Brain microvascular endothelial cell (primary cell): ENCODE measurements at regions not wholly inside any gene's neighbourhood (a gene's known extent, or its start where the extent isn't known, plus 50 kb on each side); places are given as distances from the start of the nearest gene placed in this dataset.
A peak's percentile ranks its signal among the peaks of the same experiment; 100 is the strongest.

ENCODE experiments used
- DNase-seq: peaks from one replicate; pipeline ENCODE4 v3.0.0-alpha.2; 2020
- H3K27ac ChIP-seq: fragments of 250-450 bp; sonication (Bioruptor Pico); 2 replicates; pipeline ENCODE4 v1.5.1; 2020; ENCODE audit warnings: mild to moderate bottlenecking, moderate library complexity
- H3K27me3 ChIP-seq: fragments of 250-450 bp; sonication (Bioruptor Pico); replicated peaks from 2 replicates; pipeline ENCODE4 v1.5.1; 2020; ENCODE audit warnings: mild to moderate bottlenecking
- H3K36me3 ChIP-seq: fragments of 250-450 bp; sonication (Bioruptor Pico); replicated peaks from 2 replicates; pipeline ENCODE4 v1.5.1; 2020; ENCODE audit warnings: mild to moderate bottlenecking
- H3K4me3 ChIP-seq: 2 replicates; pipeline ENCODE4 v1.5.1; 2011; ENCODE audit warnings: low read depth, mild to moderate bottlenecking, control low read depth, low read length, moderate library complexity
- in situ Hi-C: cut with HindIII; loops from 2 replicates; pipeline ENCODE4 v1.10.0; 2017; ENCODE audit warnings: low sequenced_read_pairs, low pct_ligation_motif_present
- TF ChIP-seq, protein P1 (sequence below): IDR thresholded peaks from 2 replicates; pipeline ENCODE4 v1.5.1; 2011; ENCODE audit warnings: low read depth, mild to moderate bottlenecking, moderate library complexity, low read length, control low read depth, inconsistent platforms; ENCODE audit errors: missing control alignments

DNA sequence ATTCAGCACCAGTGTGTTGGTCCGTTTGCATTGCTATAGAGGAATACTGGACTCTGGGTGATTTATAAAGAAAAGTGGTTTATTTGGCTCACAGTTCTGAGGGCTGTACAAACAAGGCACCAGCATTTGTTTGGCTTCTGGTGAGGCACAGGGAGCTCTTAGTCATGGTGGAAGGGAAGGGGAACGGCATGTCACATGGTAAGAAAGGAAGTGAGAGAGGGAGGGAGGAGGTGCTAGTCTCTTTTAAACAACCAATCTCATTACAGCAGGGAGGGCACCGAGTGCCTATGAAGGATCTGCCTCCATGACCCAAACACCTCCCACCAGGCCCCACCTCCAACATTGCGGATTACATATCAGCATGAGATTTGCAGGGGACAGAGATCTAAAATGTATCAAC is 143.9 kb upstream of the DLX2 start:
- in situ Hi-C loops, result no loop called here
- DNase-seq, result no peak
- Histone ChIP-seq H3K27me3 (no peaks in the 10 kb centered on the region), H3K4me3 (no peak overlapping the region), H3K27ac (no peak overlapping the region), H3K36me3 (no peaks in the 10 kb centered on the region)
- TF ChIP-seq, protein P1, sequence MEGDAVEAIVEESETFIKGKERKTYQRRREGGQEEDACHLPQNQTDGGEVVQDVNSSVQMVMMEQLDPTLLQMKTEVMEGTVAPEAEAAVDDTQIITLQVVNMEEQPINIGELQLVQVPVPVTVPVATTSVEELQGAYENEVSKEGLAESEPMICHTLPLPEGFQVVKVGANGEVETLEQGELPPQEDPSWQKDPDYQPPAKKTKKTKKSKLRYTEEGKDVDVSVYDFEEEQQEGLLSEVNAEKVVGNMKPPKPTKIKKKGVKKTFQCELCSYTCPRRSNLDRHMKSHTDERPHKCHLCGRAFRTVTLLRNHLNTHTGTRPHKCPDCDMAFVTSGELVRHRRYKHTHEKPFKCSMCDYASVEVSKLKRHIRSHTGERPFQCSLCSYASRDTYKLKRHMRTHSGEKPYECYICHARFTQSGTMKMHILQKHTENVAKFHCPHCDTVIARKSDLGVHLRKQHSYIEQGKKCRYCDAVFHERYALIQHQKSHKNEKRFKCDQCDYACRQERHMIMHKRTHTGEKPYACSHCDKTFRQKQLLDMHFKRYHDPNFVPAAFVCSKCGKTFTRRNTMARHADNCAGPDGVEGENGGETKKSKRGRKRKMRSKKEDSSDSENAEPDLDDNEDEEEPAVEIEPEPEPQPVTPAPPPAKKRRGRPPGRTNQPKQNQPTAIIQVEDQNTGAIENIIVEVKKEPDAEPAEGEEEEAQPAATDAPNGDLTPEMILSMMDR, result no peak

DNA sequence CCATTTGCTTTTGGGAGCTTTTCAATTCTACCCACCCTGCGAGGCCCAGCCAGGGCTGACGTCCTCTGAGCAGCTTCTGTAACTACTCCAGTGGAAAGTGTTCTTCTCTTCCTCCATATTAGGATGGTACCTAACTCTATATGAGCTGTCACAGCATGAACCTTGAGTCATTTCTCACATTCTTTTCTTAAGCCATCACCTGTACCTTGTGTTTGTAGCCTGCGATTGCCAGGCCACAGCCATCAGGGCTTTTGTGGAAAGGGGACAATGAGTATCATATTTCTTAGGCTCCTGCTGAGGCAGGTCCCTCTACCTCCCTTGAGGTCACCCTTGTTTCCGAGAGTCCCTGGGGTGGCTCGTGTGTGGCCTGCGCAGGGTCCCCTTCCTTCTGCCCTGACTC is 144.5 kb upstream of the DLX2 start:
- H3K36me3 ChIP-seq, result no peaks in the 10 kb centered on the region
- no peak overlapping the region for H3K4me3 ChIP-seq
- in situ Hi-C loops, result no loop called here
- no peak for DNase-seq
- H3K27ac ChIP-seq, result no peak overlapping the region
- H3K27me3 ChIP-seq, result no peaks in the 10 kb centered on the region
- TF ChIP-seq, protein P1, result no peak

DNA sequence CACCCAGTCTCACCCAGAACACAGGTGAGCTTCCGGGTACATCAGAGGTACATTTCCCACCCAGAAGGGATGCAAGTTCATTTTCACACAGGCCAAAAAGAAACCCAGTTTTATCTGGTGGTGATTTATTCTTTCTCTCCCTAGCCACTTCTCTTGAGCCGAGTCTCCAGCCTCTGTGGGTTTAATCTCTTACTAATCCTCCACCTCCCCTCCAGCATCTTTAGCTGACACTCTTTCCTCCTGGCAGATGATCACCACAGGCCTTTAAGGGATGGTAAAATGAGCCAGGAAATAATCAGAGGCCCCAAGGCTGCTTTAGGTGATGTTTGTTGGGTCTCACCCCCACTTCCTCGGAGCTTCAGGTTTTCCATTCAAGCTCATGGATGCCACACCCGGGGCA is 145.7 kb upstream of the DLX2 start:
- Histone ChIP-seq H3K27ac (no peak overlapping the region), H3K36me3 (no peaks in the 10 kb centered on the region), H3K4me3 (no peak overlapping the region), H3K27me3 (no peaks in the 10 kb centered on the region)
- TF ChIP-seq, protein P1, result no peak
- no peak for DNase-seq
- in situ Hi-C loops, result no loop called here

DNA sequence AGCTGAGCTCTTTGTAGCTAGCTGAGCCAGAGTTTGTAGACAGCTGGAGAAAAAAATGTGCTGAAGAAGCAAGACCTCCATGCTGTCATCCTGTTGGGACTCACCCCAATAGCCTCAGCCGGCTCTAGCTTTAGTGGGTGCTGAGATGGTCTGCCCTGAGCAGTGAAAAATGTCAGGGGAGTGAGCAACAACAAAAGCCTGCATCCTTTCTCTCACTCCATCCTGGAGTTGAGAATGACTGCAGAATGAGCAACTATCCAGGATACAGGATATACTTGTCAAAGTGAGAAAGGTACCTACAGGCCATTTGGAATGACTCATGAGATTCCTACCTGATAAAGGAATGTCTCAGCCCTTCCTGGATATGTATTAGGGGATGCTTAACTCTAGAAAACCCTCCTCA is 146.1 kb upstream of the DLX2 start:
- in situ Hi-C loops, result no loop called here
- no peaks in the 10 kb centered on the region for H3K36me3 ChIP-seq

DNA sequence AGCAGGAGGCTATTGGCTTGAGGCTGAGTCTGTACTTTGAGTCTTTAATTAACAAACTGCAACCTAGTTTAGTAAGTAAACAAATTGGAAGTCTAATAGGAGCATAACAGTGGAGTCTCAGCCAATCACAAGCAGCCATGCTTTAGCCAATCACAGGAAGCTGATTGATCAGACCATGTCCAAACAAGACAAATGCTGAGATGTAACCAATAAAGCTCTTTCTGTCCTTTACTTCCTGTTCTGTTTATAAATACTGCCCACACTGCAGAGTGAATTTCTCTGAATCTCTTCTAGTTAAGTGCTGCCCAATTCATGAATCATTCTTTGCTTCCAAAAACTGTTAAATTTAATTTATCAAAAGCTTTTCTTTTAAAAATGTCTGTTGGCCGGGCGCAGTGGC is 146.6 kb upstream of the DLX2 start:
- H3K4me3 ChIP-seq, result no peak overlapping the region
- no peak for DNase-seq
- no peaks in the 10 kb centered on the region for H3K27me3 ChIP-seq
- peak overlapping the region; percentile 22 for H3K27ac ChIP-seq
- TF ChIP-seq, protein P1, result no peak
- no peaks in the 10 kb centered on the region for H3K36me3 ChIP-seq
- in situ Hi-C loops, result no loop called here

More for the DNA sequence above, 146.1 kb upstream of the DLX2 start:
- TF ChIP-seq, protein P1, result no peak
- no peak for DNase-seq
- Histone ChIP-seq H3K27ac (no peak overlapping the region), H3K4me3 (no peak overlapping the region), H3K27me3 (no peaks in the 10 kb centered on the region)

DNA sequence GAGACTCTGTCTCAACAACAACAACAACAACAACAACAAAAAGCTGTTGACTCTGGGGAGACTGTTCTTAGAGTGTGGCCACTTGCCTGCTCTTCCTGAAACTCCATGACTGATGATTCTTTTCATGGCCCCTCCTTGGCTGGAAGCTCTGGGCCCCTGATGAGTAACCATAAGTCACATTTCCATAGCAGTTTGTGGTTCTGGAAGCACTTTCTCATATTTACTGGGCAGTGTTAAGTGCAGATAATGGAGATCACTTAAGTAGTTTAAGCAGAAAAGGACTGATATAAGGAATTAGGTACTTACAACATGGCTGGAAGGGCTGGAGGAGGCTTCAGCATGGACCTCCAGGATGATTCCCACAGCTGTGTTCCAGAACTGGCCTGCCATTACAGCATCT is 147.3 kb upstream of the DLX2 start:
- TF ChIP-seq, protein P1, result no peak
- no peaks in the 10 kb centered on the region for H3K36me3 ChIP-seq
- no peak overlapping the region for H3K4me3 ChIP-seq
- H3K27me3 ChIP-seq, result no peaks in the 10 kb centered on the region
- H3K27ac ChIP-seq, result peak overlapping the region; percentile 22
- in situ Hi-C loops, result no loop called here
- DNase-seq, result peak; percentile 73
